ENCODE measurements at regions not wholly inside any gene's neighbourhood (a gene's known extent, or its start where the extent isn't known, plus 50 kb on each side); places are given as distances from the start of the nearest gene placed in this dataset.
"Not testable (repeated sequence)": the region's sequence is repeated elsewhere in the genome, so short reads cannot be mapped to it uniquely, and the experiment has no call there.

DNA sequence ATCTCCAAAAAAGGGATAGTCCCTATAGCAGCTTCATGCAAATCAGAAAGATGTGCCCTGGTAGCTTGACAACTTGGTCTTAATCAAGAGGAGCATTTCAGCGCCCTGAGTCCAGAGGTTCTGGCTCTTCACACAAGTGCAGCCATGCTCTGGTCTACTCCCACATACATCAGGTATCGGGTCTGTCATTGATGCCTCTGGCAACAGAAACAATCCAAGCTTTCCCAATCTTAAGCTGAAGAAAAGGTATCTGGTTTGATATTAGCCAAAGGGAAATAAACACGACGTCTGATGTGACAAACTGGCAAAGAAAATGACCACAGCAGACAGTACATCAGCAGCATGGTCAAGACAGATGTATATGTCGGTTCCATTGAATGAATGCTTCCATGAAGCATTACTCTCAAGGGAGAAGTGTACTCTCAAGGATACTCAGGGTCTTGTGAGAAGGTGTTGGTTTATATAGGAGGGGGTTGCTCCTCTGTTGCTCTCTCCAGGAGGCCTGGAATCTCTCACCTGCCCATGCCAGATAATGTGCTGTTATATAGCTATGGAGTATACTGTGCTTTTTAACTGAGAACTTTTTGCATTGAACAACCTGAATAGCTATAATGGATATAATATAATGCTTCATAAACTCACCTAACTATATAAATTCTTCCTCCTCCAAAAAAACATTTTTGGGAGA is 879.6 kb upstream of the PCDH10 start:
- no peak for DNase-seq

DNA sequence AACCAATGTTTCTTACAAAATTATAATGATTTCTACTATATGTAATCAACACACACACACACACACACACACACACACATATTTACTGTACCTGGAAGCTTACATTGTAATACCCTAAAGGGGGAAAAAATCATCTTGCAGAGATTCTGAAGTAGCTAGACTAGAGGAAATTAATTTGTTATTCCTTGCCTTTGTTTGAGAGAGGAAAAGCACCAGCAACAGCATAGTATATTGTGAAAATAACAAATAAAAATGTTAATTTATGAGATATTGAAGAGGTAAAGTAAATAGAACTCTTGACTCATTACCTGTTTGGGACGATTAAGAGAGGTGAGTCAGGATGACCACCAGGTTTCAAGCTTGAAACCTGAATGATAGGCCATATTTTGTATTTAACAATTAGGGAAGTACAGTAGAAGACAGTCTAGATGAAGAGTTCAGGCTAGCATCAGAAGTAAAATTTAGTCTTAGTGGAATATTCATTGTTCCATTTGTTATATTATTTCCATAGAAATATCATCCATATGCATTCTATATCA is 873.4 kb upstream of the PCDH10 start:
- no peak for DNase-seq

- DNase-seq: no peak
These were observed 872.9 kb upstream of the PCDH10 start for GRCh38 chr4:132276185-132276584.

GRCh38 chr4:132276989-132277388 is 872.1 kb upstream of the PCDH10 start:
- no peak for DNase-seq

DNA sequence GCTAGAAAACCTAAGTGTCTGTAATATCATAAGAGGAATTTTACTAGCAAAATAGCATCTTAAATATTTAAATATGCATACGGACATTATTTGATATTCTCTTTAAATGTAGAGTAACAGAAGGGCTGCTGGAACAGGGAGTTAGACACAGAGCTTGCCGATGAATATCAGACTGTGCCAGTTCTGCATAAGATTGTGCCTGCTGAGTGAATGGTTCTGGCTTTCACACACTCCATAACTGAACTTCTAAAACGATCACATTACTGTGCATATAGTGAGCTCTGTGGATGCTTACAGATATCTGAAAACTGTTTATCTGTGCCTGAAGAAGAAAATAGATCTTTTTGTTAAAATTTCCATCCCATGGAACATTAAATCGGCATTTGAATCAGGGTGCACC is 867.4 kb upstream of the PCDH10 start:
- DNase-seq: no peak

- no peak for DNase-seq
These were observed 864.1 kb upstream of the PCDH10 start for GRCh38 chr4:132284910-132285426.

- DNase-seq: no peak
These were observed 851.7 kb upstream of the PCDH10 start for GRCh38 chr4:132297346-132297745.

GRCh38 chr4:132299841-132300240 is 849.3 kb upstream of the PCDH10 start:
- DNase-seq: no peak

DNA sequence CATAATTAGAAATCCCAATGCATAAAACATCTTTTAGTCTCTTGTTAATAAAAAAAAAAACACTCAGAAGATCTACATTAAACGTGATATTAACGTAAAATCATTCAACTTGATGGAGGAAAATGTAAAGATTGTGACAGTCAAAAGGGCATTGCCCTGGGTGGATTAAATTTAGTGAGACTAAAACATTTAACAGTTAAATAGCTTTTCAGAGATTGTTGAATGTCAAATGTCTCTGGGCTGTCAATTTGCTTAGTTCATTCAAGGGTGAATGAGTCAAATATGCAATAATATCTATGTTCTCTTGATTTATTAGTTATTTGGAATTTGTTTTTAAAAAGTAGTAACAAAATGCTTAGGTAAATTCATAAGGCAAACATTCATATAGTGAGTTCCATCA is 836.6 kb upstream of the PCDH10 start:
- DNase-seq: no peak

- DNase-seq: no peak
These were observed 835.2 kb upstream of the PCDH10 start for GRCh38 chr4:132313852-132314251.

DNA sequence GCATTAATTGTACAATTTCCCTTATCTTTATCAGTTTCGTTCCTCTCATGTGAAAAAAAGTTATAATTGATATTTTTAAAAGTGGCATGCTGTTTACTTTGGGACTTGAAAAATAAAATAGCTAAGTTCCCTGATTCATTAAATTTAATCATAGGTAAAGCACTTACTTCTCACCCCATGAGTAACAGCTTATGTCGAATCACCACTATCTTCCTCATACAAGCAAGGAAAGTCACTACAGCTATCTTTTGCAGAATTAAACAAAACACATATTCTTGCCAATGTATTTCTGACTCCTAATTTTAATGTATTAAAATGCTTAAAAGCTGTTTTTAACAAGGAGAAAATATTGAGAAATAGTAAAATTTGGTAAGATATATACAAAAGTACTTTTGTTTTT is 832.4 kb upstream of the PCDH10 start:
- DNase-seq: no peak

DNA sequence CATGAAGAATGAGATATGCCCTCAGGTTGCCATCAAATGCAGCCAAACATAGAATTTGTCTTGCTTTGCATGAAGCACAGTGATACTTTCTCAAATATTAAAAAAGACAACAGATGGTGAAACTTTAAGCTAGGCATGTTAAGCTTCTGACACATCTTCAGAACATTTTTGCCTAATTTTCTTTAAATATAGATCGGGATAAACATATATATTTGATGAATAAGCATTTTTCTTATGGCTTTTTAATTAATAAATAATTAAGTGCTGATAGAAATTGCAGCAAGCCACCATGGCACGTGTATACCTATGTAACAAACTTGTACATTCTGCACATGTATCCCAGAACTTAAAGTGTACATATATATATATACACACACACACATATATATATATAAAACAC is 831.2 kb upstream of the PCDH10 start:
- no peak for DNase-seq

DNA sequence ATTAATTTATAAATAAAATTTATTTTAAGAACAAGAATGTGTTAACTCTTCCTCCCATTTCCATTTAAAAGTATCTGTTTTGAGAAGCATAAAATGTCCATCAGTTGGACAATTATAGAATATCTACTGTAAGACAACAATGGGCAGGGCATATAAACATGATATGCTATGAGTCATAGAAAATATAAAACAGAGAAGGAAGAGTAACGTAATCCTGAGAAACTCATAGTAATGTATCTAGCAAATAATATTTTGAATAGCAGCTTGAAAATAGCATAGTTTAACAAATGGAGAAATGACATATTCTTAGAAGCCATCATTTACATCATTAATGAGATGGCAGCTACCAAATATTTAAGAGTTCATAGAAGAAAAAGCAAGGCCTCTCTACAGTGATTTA is 820.3 kb upstream of the PCDH10 start:
- no peak for DNase-seq

GRCh38 chr4:132330994-132331393 is 818.1 kb upstream of the PCDH10 start:
- DNase-seq: no peak

GRCh38 chr4:132332932-132333723 is 816.0 kb upstream of the PCDH10 start:
- DNase-seq: no peak

DNA sequence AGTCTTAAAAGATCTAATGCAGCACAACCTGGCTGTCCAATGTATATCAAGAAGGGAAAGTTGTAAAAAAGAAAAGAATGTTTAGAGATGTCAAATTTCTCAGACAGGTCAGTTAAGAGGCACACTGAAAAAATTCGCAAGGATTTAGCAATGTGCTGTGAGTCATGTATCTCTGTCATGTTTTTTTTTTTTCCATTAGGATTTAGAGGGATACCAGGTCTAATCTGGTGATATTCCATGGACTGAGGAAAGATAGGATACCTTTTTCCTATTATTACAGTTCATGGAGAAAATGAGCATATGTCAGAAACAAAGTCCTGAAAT is 815.4 kb upstream of the PCDH10 start:
- no peak for DNase-seq

DNA sequence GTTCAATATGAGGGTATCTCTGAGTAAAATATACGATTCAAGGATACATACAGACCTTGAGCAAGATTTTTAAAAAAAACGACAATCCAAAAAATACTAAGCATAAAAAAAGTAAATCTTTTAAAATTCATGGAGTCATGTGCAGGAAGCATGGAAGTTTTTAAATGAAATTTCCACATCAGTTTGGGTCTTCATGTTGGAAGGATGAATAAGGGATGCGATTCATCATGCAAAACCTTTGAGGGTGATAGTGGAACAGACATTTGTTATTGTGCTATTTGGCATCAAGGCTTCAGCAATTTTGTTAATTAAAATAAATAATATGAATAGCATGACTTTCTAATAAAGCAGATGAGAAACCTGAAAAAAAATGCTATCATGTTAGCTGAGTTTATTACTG is 815.0 kb upstream of the PCDH10 start:
- DNase-seq: no peak

- no peak for DNase-seq
These were observed 803.9 kb upstream of the PCDH10 start for GRCh38 chr4:132344924-132345828.

- DNase-seq: no peak
These were observed 803.1 kb upstream of the PCDH10 start for GRCh38 chr4:132346016-132346415.

DNA sequence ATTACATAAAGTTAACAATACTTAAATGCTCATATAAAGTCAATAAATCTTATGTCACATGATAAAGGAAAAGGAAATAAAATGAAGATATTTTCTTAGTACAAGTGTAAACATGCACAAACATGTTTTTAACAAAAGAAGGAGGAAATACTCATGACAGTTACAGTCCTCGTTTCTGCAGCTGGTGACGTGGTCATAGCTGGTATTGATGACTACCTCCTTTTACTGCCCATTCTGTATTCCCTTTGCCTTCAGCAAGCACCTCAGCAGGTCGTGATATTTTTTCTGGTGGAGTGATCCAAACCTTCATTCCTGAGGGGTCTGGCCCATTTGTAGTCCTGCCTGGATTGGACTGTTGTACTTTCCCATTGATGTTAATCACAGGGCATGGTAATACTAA is 797.5 kb upstream of the PCDH10 start:
- not testable (repeated sequence) for DNase-seq

GRCh38 chr4:132382243-132382642 is 766.9 kb upstream of the PCDH10 start:
- no peak for DNase-seq

DNA sequence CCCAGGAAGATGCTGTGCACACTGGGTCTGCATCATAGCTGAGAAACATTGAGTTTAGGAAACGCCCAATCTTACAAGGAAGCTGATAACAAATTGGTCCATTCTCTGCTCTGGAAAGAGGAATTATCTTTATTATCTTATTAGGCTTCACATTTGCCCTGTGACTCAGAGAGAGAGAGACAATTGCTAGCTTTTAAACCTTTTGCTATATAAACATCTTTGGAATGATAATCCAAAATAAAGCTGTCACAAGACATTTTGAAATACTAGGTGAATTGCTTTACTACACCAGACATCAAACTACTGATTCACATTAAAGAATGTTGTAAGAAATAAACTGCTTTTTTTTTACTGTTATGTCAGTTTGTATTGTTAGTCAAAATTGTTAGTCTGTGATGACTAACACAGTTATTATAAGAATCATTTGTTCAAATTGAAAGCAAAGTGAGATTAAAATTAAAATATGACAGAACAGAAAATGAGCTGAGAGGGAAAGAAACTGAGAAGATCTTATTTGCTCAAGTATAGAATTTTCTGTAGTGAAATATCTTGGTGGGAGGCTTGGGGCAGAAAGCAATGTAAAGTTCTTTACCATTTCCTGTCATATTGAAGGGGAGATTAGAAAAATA is 765.4 kb upstream of the PCDH10 start:
- no peak for DNase-seq

DNA sequence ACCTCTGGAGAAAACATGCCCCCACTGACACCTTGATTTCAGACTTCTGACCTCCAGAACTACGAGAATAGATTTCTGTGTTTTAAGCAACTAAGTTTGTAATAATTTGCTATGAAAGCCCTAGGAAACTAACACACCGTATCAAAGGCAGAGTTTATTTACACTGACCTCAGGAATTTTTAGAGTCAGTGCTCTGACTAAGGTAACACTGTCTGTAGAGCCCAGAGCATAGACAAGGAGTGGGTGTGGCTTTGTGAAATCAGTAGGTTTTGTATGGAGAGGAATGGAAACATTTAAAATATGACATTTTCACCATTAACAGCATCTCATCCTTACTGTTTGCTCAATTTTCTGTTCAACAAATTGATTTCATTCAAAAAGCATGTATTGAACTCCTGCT is 764.4 kb upstream of the PCDH10 start:
- no peak for DNase-seq
